GM18498 (cell line): ENCODE measurements at regions not wholly inside any gene's neighbourhood (a gene's known extent, or its start where the extent isn't known, plus 50 kb on each side); places are given as distances from the start of the nearest gene placed in this dataset.
"Not testable (repeated sequence)": the region's sequence is repeated elsewhere in the genome, so short reads cannot be mapped to it uniquely, and the experiment has no call there.

Experiments
- ATAC-seq: cut with Tn5 transposase; IDR thresholded peaks from one replicate; pipeline ENCODE4 v1.9.1; 2021; ENCODE audit warnings: mild to moderate bottlenecking, moderate library complexity; ENCODE audit not compliant: unreplicated experiment

DNA sequence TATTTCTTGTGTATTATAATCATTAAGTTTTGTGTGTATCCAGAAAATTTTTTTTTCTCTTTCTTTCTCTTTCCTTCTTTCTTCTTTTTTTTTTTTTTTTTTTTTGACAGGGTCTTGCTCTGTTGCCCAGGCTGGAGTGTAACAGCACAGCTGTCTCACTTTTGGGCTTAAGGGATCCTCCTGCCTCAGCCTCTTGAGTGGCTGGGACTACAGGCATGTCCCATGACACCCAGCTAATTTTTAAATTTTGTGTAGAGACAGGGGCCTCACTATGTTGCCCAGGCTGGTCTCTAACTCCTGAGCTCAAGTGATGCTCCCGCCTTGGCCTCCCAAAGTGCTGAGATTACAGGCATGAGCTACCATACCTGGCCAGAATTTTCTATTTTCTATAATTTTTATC, 120.2 kb upstream of the LDB2 start:
- ATAC-seq: not testable (repeated sequence)

DNA sequence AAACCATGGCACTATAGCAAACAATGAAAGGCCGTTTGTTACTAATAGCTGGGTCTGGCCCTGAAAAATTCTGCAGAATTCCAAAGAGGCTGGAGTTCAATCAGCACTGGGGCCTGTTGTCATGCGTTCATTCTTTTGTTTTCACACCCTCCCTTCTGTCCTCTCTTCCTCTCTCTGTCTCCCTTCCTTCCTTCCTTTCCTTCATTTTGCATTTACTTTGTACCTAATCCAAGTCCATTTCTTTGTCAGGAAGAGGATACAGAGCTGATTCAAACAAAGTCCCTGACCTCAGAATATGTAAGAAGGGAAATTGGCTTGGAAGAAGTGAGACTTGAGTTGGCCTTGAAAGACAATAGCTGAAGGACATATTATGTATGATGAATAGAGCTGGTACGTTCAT, 119.6 kb upstream of the LDB2 start:
- ATAC-seq: no peak

DNA sequence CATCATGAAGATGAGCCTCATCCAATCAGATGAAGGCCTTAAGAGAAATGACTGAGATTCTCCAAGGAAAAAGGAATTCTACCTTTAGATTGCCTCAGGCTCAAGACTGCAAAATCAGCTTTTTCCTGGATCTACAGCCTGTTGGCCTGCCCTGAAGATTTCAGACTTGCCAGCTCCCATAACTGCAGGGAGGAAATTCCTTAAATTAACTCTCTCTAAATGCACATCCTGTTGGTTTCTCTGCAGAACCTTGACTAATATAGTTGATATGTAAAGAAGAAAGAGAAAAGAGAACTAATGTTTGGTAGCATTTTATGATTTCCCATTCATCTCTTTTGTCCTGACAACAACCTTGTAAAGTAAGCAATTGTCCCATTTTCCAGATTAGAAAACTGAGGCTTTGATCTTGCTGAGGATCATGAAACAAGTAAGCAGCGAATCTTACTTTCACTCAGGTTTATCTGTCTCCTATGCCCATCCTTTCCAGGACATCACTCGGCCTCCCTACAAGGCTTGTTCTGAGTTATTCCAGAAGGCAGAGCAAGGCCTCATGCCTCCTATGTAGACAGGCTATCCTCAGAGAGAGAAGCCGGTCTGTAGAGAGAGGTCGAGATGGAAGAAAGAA, 115.0 kb upstream of the LDB2 start:
- ATAC-seq: no peak

DNA sequence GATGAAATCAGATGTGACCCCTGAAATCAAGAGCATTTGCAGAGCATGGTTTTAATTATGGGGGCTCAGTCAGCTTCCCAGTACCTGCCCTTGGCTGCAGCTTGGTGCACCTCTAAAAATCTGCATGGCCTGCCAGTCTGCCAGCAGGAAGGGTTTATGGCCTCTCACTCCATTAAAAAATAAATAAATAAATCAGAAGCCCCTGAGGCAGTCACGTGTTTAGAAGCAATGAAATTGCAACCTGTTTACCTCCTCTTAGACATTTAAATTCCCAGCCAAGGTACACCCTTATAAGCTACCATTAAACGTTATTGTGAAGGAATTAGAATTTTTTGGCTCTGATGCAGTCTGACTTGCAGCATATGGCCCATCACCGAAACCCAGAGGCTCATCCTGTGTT, 114.0 kb upstream of the LDB2 start:
- ATAC-seq: no peak

DNA sequence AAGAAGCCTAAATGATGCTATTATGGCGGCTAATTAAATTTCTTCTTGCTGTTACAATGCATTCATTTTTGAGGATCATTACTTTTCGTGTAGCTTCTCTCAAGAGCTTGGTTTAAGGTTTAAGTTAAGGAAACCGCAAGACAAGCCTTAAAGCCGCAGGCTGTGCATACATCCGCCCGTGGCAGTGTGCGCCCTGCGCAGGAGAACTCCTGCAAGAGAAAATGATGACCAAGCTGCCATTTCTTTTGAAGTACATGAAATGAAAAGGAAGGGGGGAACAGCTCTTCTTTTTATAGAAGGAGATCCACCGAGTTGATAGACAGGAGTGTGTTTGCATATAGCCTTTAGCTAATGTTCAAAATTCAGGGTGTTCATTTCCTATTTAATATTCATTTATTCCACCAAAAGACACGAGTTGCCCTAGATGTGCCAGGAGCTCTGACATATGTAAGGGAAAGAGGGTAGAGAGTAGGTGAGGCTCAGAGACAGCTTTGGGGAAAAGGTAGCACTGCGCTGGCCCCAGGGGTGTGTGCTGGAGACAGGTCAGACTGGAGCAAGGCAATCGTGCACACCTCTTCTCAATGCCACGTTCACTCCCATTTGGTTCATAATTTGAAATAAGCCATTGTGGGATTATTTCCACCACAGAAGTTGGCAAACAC, 112.1 kb upstream of the LDB2 start:
- no peak for ATAC-seq

DNA sequence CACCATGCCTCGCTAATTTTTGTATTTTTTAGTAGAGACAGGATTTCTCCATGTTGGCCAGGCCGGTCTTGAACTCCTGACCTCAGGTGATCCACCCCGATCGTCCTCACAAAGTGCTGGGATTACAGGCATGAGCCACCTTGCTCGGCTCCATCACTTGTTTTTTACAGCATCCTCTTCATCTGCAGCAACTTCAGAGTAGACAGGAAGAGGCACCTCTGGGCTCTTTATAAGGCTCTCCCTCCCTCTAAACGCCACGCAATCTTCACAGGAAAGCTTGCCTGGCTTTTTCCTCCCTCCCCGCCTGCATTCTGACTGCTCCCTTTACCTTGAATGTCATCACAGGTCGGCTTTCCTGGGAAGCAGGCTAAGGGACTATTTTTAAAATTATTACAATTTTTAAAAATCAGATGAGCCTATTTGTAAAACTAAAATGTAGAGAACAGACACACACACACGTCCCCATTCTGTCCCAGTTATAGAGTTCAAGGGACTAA, 111.5 kb upstream of the LDB2 start:
- no peak for ATAC-seq

DNA sequence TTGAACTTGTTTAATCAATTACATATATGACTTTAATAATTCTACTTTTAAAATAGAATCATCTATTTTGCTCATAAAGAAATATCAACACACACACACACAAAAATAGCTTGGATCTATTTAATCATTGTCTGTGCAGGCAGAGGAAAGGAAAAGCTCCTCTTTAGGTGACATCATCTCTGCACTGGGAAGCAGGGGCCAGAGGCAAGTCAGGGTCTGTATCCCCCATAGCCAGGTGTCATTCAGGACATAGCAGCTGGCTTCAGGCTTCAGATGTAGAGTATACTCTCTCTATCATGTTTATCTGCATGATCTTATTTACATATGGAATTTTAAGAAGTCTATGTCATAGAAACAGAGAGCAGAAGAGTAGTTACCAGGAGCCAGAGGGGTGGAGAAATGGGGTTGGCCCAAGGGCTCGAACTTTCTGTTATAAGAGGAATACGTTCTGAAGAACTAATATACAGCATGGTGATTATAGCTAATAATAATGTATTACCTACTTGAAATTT, 110.4 kb upstream of the LDB2 start:
- no peak for ATAC-seq

DNA sequence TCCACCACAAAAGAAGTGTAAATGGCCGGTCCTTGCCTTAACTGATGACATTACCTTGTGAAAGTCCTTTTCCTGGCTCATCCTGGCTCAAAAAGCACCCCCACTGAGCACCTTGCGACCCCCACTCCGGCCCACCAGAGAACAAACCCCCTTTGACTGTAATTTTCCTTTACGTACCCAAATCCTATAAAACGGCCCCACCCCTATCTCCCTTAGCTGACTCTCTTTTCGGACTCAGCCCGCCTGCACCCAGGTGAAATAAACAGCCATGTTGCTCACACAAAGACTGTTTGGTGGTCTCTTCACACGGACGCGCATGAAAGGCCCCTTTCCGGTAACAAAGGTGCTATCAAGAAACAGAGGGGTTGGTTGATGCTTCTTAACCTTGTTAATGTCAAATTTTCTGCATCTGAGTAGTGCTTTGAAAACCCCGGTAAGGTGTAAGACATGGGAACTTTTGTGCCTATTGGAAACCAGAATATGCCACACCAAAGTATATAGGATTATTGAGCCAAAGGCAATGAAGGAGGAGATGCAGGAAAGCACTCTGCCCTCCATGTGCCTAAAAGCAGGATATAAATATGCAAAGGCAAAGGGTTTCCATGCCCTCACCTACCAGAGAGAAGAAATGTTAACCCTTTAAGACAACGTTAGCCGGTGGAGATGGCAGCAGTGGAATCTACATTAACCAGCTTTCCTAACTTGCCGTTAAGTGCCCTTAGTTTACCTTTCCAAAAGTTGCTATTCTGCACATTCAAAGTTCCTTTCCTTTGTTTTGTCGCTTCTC, 105.4 kb upstream of the LDB2 start:
- ATAC-seq: not testable (repeated sequence)

DNA sequence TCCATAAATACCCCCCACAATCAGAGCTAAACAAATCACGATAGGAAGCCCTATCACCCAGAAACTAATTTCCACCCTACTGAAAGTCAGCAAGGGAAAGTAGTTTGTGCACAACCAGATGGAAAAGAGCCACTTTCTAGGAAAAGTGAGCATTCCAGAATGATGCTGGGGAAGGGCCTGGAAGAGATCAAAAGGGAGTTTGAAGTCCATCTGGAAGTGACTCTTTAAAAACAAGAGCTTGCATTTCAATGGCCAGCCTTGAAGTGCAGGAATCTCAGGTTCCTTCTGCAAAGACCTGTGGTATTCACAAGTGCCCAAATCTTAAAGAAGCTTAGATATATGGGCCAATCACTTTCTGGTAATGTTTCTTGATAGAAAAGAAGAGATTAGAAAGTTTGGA, 97.0 kb upstream of the LDB2 start:
- no peak for ATAC-seq

DNA sequence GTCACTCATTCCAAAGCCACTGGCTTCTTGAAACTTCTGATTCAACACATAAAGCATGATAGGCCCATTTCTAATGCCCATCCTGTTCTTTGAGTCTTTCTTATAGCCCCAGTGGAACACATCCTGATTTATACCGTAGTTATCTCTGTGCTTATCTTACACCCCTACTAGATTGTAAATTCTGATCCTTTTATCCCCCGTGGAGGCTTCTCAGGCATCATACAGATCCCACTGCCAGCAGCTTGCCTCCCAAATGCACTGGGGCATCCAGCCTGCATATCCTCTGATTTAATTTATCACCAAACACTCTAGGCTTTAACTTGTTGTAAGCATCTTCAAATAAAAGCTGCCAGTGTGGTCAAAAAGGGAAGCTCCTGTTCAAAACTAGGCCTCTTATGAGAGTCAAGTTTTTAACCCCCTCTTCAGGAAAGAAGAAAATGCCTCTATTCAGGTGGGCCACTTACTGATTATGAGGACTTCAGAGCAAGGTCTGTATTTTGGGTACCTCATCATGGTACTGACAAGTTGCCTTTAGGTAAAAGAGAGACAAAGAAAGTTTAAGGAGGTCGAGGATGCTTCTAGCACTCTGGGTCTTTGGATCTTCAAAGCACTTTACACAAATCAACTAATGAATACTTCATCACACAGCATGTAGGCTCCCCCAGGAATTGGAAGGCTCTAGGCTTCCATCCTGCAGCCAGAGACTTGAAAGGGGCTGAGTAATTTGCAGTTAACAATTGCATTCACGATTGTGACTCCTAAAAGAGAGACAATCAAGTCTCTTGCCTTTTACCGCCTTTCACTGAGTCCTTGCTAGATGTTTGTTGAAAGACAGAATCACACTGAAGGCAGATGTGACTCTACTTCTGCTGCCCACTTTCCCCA, 95.8 kb upstream of the LDB2 start:
- no peak for ATAC-seq

DNA sequence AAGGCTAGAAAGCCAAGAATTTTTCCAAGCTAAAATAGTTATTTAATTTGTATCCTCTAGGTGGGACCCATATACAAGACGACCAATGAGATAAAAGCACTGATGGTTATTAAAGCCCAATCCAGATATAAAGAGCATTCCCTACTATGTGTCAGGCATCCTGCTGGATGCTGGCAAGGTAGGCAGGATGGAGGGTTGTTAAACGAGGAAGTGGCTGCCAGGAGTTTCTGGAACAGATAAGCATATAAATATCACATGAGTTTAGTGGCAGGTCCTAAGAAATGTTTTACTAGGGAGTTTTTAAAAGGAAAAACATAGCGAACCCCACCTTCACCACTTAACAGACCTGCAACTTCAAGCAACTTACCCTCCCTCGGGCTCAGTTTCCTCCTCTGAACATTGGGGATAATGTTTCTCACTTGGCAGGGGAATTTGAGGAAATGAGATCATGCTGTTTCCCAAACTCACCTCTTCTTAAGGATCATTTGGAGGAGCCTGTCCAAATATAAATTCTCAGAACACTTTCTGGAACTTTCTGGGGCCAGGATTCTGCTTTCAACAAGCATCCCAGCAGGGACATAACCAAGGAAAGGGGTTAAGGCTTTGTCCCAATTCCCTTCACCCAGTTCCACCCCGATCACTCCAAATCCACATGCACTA, 94.3 kb upstream of the LDB2 start:
- no peak for ATAC-seq

DNA sequence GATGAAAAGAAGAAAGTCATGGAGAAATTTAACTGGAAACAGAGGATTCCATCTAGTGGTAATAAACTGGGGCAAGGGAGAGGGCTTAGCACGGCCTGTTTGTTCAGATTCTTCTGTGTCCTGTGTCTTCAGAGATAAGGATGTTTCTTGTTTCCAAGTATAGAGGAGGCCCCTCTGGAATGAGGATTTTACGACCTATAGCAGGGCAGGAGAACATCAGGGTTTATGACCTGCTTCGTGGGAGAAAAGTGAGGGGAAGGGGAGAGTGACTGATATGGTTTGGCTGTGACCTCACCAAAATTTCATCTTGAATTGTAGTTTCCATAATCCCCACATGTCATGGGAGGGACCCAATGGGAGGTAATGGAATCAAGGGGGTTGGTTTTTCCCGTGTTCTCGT, 93.0 kb upstream of the LDB2 start:
- ATAC-seq: no peak

DNA sequence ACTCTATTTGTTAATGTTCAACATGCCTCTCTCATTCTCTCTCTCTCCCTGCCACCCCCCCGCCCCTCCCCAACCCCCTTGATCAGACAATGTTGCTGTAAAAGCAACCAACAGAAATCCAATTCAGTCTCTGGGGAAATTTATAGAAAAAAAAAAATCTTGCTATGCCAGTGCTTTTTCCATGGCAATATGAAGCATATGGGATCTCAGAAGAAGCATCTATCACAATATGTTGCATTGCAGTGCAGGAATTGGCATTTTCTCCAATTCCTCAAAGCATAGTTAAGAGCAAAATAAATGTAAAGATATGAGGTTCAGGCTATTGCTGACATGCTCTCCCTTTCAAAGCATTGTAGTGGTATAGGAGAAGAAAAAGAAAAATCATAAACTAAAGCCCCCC, 90.9 kb upstream of the LDB2 start:
- no peak for ATAC-seq

DNA sequence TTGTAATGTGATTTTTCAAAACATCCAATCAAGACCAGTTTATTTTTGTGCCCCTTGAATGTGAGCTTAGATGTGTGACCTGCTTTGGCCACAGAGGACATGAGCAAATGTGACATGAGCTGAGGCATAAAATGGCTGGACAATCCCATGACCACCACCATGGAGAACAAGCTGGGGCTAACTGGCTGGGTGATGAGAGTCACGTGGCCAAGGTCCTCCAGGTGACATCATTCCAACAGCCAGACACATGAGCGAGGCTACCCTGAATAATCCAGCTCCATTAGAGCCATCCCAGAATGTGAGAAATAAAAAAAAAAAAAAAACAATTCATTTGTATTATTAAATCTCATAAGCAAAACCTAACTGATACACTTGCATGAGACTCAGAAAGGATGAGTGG, 90.4 kb upstream of the LDB2 start:
- no peak for ATAC-seq

DNA sequence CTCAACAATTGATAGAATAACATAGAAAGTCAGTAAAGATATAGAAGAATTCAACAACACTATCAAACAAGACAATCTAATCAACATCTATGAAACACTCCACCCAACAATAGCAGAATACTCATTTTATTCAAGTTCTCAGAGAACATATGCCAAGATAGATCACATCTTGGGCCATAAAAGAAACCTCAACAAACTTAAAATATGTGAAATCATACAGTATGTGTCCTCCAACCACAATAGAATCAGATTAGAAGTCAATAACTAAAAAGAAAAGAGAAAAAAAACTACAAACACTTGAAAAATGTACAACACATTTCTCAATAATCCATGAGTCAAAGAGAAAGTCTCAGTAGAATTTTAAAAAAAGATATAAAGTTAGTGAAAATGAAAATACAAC, 78.6 kb upstream of the LDB2 start:
- no peak for ATAC-seq

DNA sequence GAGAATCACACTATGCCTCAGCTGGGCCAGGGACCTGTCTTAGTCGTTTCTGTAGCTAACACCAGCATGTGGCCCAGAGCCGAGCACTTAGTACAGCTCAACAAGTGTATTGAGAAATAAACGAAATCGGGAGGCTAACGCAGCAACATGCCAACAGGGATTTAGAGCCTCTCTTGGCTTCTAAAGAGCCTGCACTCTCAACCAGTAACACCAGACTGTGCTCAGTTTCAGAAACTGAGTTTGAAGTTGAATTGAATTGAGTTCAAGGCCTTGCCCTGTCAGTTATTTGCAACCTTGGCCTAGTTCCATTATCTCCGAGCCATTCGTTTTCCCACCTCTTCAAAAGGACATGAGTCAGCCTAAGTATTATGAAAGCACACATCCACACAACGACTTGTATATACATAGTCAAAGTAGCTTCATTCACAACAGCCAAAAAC, 71.3 kb upstream of the LDB2 start:
- ATAC-seq: no peak

DNA sequence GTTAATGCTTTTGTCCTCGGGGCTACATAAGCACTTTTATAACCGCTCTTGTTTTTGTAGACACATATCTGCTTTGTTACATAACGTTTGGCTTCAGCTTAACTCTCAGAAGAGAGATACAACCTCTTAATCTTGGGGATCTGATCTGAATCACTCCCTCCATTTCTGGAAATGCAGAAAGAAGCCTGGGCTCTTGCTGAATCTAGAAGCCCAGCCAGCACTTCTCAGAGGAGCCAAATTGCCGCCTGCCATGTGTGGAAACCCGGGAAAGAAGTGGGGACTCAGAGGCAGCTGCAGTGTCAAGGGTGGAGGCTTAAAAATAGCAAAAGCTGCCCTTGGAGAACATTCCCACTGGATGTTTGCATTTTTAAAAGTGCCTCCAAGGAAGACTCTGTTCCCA, 69.3 kb upstream of the LDB2 start:
- no peak for ATAC-seq

DNA sequence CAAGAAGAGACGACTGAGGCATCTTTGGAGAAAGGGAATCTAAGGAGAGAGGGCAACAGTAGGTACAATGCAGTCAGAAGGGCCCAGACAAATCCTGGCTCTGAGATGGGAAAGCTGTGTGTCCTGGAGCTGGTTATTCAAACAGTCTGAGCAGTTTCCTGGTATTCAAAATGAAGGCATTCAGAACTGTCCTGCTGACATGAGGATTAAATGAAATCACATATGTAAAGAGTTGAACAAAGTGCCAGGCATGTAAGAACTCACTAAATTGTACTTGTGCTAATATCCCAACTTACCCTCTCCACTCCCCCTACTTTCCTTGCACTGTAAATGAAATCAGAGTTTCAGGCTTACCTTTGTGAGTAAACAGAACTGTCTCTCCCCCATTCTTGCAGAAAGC, 60.9 kb upstream of the LDB2 start:
- no peak for ATAC-seq

DNA sequence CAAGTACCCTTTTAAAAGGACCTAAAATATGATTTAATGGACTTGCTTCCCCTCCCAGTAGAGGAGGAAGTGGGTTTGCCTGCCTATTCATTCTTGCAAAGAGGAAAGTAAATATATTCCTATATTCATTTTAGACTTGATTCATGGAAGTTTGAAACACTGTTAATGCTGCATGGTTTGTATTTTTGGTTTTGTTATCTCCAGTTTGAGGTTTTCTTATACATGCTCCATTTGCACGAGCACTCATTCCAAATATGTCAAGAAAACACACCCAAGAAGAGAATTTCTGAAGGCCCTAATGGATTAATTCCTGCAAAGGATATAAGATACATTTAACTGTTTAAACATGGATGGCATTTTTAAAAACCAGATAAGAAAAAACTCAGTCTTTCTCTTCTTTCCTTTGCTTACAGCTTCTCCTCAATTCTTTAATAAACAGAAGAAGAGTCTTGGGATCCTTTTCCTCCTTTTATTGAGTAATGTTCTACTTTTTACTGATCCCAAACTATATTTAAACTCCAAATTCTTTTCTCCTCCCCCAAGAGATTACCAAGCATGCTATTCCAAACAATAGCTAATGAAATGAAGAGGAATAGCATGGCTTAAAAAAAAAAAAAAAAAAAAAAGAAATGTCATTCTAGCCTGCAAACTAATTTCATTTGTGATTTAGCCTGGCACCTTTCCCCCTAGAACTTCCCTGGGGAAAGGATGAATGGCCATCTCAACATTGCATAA, 54.6 kb upstream of the LDB2 start:
- no peak for ATAC-seq

DNA sequence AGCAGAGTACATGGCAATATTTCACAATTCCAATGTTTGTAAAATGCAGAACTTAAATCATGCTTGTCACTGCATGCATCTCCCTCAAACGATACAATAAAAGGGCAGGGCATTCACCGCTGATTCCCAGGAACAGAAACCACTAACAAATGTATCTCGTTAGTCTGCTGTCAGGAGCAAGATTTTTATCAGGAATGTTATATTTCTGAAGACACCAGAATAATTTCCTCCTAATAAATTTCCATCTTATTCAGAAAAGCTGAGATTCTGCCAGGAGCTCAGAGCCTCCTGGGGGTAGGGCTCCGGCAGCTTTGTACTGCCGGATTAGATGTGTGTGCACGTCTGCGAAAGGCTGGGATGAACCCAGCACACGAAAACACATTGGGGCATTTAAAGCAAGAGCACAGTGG, 54.0 kb upstream of the LDB2 start:
- ATAC-seq: no peak
